GM23248 (cell line): ENCODE measurements at regions not wholly inside any gene's neighbourhood (a gene's known extent, or its start where the extent isn't known, plus 50 kb on each side); places are given as distances from the start of the nearest gene placed in this dataset.

Experiments used
- DNase-seq: peaks from one replicate; pipeline ENCODE4 v3.0.0-alpha.2; 2015
- H2AFZ ChIP-seq: fragments of 200-600 bp; sonication (generic); 2 replicates; pipeline ENCODE4 v1.6.1; 2016; ENCODE audit warnings: antibody characterized with exemption
- H3F3A ChIP-seq: fragments of 200-600 bp; sonication (generic); 2 replicates; pipeline ENCODE4 v1.6.1; 2016; ENCODE audit warnings: mild to moderate bottlenecking, antibody characterized with exemption, mixed run types; ENCODE audit not compliant: insufficient read depth
- H3K27ac ChIP-seq: fragments of 200-600 bp; sonication (generic); 2 replicates; pipeline ENCODE4 v1.5.1; 2016; ENCODE audit warnings: mild to moderate bottlenecking
- H3K27me3 ChIP-seq: fragments of 200-600 bp; sonication (generic); replicated peaks from 2 replicates; pipeline ENCODE4 v1.6.1; 2016; ENCODE audit warnings: mild to moderate bottlenecking; ENCODE audit not compliant: insufficient read depth
- H3K36me3 ChIP-seq: fragments of 200-600 bp; sonication (generic); 2 replicates; pipeline ENCODE4 v1.6.1; 2016; ENCODE audit warnings: low read depth, mild to moderate bottlenecking
- H3K4me1 ChIP-seq: fragments of 200-600 bp; sonication (generic); 2 replicates; pipeline ENCODE4 v1.6.1; 2016; ENCODE audit warnings: mild to moderate bottlenecking; ENCODE audit not compliant: insufficient read depth
- H3K4me2 ChIP-seq: fragments of 200-600 bp; sonication (generic); one replicate; pipeline ENCODE4 v1.6.1; 2016; ENCODE audit warnings: mild to moderate bottlenecking; ENCODE audit not compliant: unreplicated experiment
- H3K4me3 ChIP-seq: fragments of 200-600 bp; sonication (generic); 2 replicates; pipeline ENCODE4 v1.5.1; 2016; ENCODE audit warnings: mild to moderate bottlenecking
- H3K79me2 ChIP-seq: fragments of 200-600 bp; sonication (generic); 2 replicates; pipeline ENCODE4 v1.6.1; 2016; ENCODE audit warnings: mild to moderate bottlenecking; ENCODE audit not compliant: insufficient read depth
- H3K9ac ChIP-seq: fragments of 200-600 bp; sonication (generic); 2 replicates; pipeline ENCODE4 v1.6.1; 2016; ENCODE audit warnings: mild to moderate bottlenecking
- H3K9me2 ChIP-seq: fragments of 200-600 bp; sonication (generic); 2 replicates; pipeline ENCODE4 v1.6.1; 2016; ENCODE audit warnings: mixed run types, mild to moderate bottlenecking, moderate library complexity; ENCODE audit not compliant: insufficient read depth
- H3K9me3 ChIP-seq: fragments of 200-600 bp; sonication (generic); one replicate; pipeline ENCODE4 v1.6.1; 2017; ENCODE audit warnings: low read depth
- H4K20me1 ChIP-seq: fragments of 200-600 bp; sonication (generic); 2 replicates; pipeline ENCODE4 v1.6.0; 2016; ENCODE audit not compliant: insufficient read depth
- EZH2 ChIP-seq: fragments of 200-600 bp; sonication (generic); IDR thresholded peaks from 2 replicates; pipeline ENCODE4 v1.6.1; 2018; ENCODE audit warnings: antibody characterized with exemption, mild to moderate bottlenecking; ENCODE audit not compliant: insufficient read depth, poor library complexity, severe bottlenecking
- EZH2phosphoT487 ChIP-seq: fragments of 200-600 bp; sonication (generic); IDR thresholded peaks from 2 replicates; pipeline ENCODE4 v1.6.1; 2018; ENCODE audit warnings: antibody characterized with exemption, moderate library complexity, mild to moderate bottlenecking, low read depth; ENCODE audit not compliant: insufficient read depth
- WGBS, 2 experiments: methylation state at CpG; one replicate each; pipeline ENCODE4 v1.1.6; 2015 to 2017; ENCODE audit warnings: low lambda C conversion rate in 2 of 2, low coverage in 1 of 2; ENCODE audit errors: missing lambda C conversion rate in 2 of 2; 5-methylcytosine and 5-hydroxymethylcytosine counted together
- in situ Hi-C: fragments of 300-500 bp; cut with MboI; formaldehyde crosslinking; loops from 2 replicates; pipeline ENCODE4 v1.15.0; 2020

- Histone ChIP-seq H3K79me2 (no peaks in the 10 kb centered on the region), H3K9me3 (no peaks in the 10 kb centered on the region), H3K36me3 (no peaks in the 10 kb centered on the region), H3K4me2 (no peak overlapping the region), H3K4me1 (no peaks in the 10 kb centered on the region), H3K4me3 (no peak overlapping the region), H4K20me1 (no peaks in the 10 kb centered on the region), H3K27ac (no peak overlapping the region), H3F3A (no peaks in the 10 kb centered on the region), H3K27me3 (peaks cover 34% of the 10 kb centered on the region), H3K9me2 (no peaks in the 10 kb centered on the region), H2AFZ (no peak overlapping the region), H3K9ac (no peak overlapping the region)
- TF ChIP-seq EZH2 (no peak), EZH2phosphoT487 (no peak)
- 3 to 9% methylated on average over 27 to 43 of the region's 45 CpGs for WGBS, 2 experiments
- no peak for DNase-seq
- in situ Hi-C loops = no loop called here
These were observed 144.0 kb upstream of the RET start for GRCh38 chr10:42932735-42933447.

- in situ Hi-C loops = no loop called here
- no peak overlapping the region for H3K27ac ChIP-seq
These were observed 143.2 kb upstream of the RET start for GRCh38 chr10:42933448-42934340.

GRCh38 chr10:42934351-42934811, 142.5 kb upstream of the RET start:
- in situ Hi-C loops = no loop called here
- 57 to 61% methylated on average over 8 of the region's 8 CpGs for WGBS, 2 experiments
- TF ChIP-seq EZH2 = no peak
- no peak for TF ChIP-seq EZH2phosphoT487
- Histone ChIP-seq H3K79me2 (no peaks in the 10 kb centered on the region), H3K9ac (no peak overlapping the region), H3F3A (no peaks in the 10 kb centered on the region), H3K9me3 (no peaks in the 10 kb centered on the region), H3K27ac (no peak overlapping the region), H3K27me3 (peaks cover 25% of the 10 kb centered on the region), H2AFZ (no peak overlapping the region), H3K4me3 (no peak overlapping the region), H3K36me3 (no peaks in the 10 kb centered on the region), H3K4me2 (no peak overlapping the region), H4K20me1 (no peaks in the 10 kb centered on the region), H3K9me2 (no peaks in the 10 kb centered on the region), H3K4me1 (no peaks in the 10 kb centered on the region)
- no peak for DNase-seq

More at GRCh38 chr10:42933448-42934340, 143.2 kb upstream of the RET start:
- TF ChIP-seq EZH2 = no peak
- TF ChIP-seq EZH2phosphoT487 = no peak
- H3K9ac ChIP-seq = no peak overlapping the region
- H3K9me2 ChIP-seq = no peaks in the 10 kb centered on the region
- no peak overlapping the region for H3K4me3 ChIP-seq
- H3K4me2 ChIP-seq = no peak overlapping the region
- peaks cover 32% of the 10 kb centered on the region for H3K27me3 ChIP-seq
- H4K20me1 ChIP-seq = no peaks in the 10 kb centered on the region
- no peaks in the 10 kb centered on the region for H3K9me3 ChIP-seq
- H3F3A ChIP-seq = no peaks in the 10 kb centered on the region
- WGBS, 2 experiments = 27 to 36% methylated on average over 36 to 57 of the region's 57 CpGs
- H3K4me1 ChIP-seq = no peaks in the 10 kb centered on the region
- no peak for DNase-seq
- H3K36me3 ChIP-seq = no peaks in the 10 kb centered on the region
- no peak overlapping the region for H2AFZ ChIP-seq
- no peaks in the 10 kb centered on the region for H3K79me2 ChIP-seq

GRCh38 chr10:42934842-42935241, 142.0 kb upstream of the RET start:
- no peak for TF ChIP-seq EZH2phosphoT487
- no peak for TF ChIP-seq EZH2
- DNase-seq = no peak
- H3K9ac ChIP-seq = no peak overlapping the region
- no peaks in the 10 kb centered on the region for H3K9me2 ChIP-seq
- H3K9me3 ChIP-seq = no peaks in the 10 kb centered on the region
- H3K4me1 ChIP-seq = no peaks in the 10 kb centered on the region
- H3K27me3 ChIP-seq = peaks cover 21% of the 10 kb centered on the region
- no peaks in the 10 kb centered on the region for H3K36me3 ChIP-seq
- no peak overlapping the region for H3K4me2 ChIP-seq
- H3K79me2 ChIP-seq = no peaks in the 10 kb centered on the region
- H2AFZ ChIP-seq = no peak overlapping the region
- H3K4me3 ChIP-seq = no peak overlapping the region
- 58 to 60% methylated on average over 3 of the region's 3 CpGs for WGBS, 2 experiments
- H3K27ac ChIP-seq = no peak overlapping the region
- no peaks in the 10 kb centered on the region for H4K20me1 ChIP-seq
- no peaks in the 10 kb centered on the region for H3F3A ChIP-seq
- in situ Hi-C loops = no loop called here
